Prostate gland (tissue), 2 donors: ENCODE measurements at regions not wholly inside any gene's neighbourhood (a gene's known extent, or its start where the extent isn't known, plus 50 kb on each side); places are given as distances from the start of the nearest gene placed in this dataset.

Experiments used
- CTCF ChIP-seq, 4 experiments: fragments of 200-600 bp in 2 of 4; fragments of 450-650 bp in 2 of 4; sonication (generic) in 2 of 4; IDR thresholded peaks; 1 replicate in 3 of 4; 2 replicates in 1 of 4; pipeline ENCODE4 v1.5.1; 2016 to 2019; ENCODE audit warnings: antibody characterized with exemption in 4 of 4, mild to moderate bottlenecking in 2 of 4, moderate library complexity in 2 of 4
- POLR2A ChIP-seq: fragments of 450-650 bp; IDR thresholded peaks from one replicate; pipeline ENCODE4 v1.6.1; 2016; ENCODE audit warnings: antibody characterized with exemption, mild to moderate bottlenecking
- POLR2AphosphoS5 ChIP-seq: sonication (generic); formaldehyde crosslinking; IDR thresholded peaks from one replicate; pipeline ENCODE4 v1.6.1; 2017; ENCODE audit warnings: antibody characterized with exemption

GRCh38 chr12:74111688-74112360 is 425.8 kb upstream of the ATXN7L3B start:
- TF ChIP-seq CTCF (IDR thresholded peaks at IDR 0.05) (no peak), POLR2A (no peak), POLR2AphosphoS5 (no peak)
